Endometrial microvascular endothelial cells (primary cell): ENCODE measurements at regions not wholly inside any gene's neighbourhood (a gene's known extent, or its start where the extent isn't known, plus 50 kb on each side); places are given as distances from the start of the nearest gene placed in this dataset.

ENCODE experiments used
- in situ Hi-C: cut with HindIII; loops from 2 replicates; pipeline ENCODE4 v1.10.0; 2017; ENCODE audit warnings: low sequenced_read_pairs, low pct_unique_long_range_greater_than_20kb; ENCODE audit errors: inconsistent ontology term

- in situ Hi-C loops, result loop anchor here (25.0 kb wide), 1 partner anchor 178 kb away; the partner anchor contains the start of gene SERTAD2
Observed at GRCh38 chr2:64839844-64840243, 149.4 kb upstream of the SLC1A4 start.

DNA sequence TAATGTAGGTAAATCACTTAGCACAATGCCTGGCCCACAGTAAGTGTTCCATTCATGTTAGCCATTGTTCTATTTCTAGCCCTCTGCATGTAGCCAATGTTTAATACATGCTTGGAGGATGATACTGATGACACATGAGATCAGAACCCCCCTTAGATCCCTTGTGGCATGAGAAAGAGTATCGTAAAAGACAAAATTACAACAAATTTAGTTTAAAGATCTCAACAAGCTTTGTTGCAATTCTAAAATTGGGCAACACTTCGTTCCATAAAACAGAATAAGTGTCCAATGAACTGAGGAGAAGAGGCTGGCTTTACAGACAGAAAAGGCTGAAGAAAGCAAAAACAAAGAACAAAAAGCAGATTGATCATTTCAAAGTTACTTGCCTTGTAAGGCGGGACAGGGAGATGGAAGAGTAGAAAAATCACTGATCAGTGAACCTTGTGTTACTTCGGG lies 148.7 kb upstream of the SLC1A4 start:
- in situ Hi-C loops, result loop anchor here (25.0 kb wide), 1 partner anchor 178 kb away; the partner anchor contains the start of gene SERTAD2

DNA sequence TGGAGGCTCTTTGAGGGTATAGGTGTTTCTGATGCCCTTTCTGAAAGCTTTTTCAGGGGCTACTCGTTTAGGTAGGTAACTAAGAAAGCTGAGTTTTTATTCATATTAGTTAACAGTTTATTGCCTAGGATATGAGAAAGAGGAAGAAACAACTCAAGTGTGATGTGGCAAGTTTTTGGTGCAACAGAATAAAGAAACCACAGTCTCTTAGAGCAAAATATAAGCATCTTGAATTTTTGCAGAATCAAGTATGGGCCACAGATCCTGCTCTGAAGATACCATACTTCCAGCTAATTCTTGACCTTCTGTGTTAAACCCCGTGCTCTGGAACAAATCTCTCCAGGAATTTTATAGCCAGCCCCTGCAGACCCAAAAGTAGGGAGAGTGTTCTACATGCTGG lies 147.7 kb upstream of the SLC1A4 start:
- in situ Hi-C loops, result loop anchor here (25.0 kb wide), 1 partner anchor 179 kb away; the partner anchor contains the start of gene SERTAD2

DNA sequence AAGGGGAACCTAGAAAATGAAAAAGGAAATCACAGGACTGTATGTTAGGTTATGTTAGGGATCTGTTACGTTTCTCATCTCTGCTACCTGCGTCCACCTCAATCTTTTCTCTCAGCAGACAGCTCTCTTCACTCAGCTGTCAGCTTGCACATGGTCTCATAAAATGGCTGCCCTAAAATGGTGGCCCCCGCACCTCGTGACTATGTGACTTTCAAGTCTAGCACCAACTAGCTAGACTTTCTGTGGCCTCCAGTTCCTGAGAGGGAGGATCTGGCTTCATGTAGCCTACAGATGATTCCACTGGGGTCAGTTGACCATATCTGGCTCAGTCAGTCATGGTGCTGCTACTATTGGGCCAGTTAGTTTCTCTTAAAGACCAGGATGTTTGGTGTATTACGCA lies 147.2 kb upstream of the SLC1A4 start:
- in situ Hi-C loops, result loop anchor here (25.0 kb wide), 1 partner anchor 180 kb away; the partner anchor contains the start of gene SERTAD2

DNA sequence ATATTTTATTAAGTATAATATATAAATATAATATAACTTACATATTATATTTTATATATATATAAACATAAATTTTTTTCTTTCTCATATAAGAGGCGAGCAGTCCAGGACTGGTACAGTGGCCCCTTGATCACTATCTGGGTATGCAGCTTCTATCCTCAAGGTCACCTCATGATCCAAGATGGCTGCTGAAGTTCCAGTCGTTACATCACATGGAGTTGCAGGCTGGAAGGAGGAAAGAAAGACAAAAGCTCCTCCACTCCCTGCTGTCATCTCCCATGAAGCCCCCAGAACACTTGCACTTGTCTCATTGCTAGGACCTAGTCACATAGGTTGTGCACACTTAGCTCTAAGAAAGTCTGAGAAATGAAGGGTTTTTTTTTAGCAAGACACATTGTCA lies 145.1 kb upstream of the SLC1A4 start:
- in situ Hi-C loops, result loop anchor here (25.0 kb wide), 1 partner anchor 182 kb away; the partner anchor contains the start of gene SERTAD2

GRCh38 chr2:64845273-64845905 lies 143.8 kb upstream of the SLC1A4 start:
- in situ Hi-C loops, result loop anchor here (25.0 kb wide), 1 partner anchor 183 kb away; the partner anchor contains the start of gene SERTAD2

- in situ Hi-C loops, result loop anchor here (25.0 kb wide), 1 partner anchor 184 kb away; the partner anchor contains the start of gene SERTAD2
Observed at GRCh38 chr2:64846177-64846576, 143.0 kb upstream of the SLC1A4 start.

- in situ Hi-C loops, result loop anchor here (25.0 kb wide), 1 partner anchor 186 kb away; the partner anchor contains the start of gene SERTAD2
Observed at GRCh38 chr2:64847930-64848329, 141.3 kb upstream of the SLC1A4 start.

GRCh38 chr2:64848363-64848762 lies 140.8 kb upstream of the SLC1A4 start:
- in situ Hi-C loops, result loop anchor here (25.0 kb wide), 1 partner anchor 186 kb away; the partner anchor contains the start of gene SERTAD2

GRCh38 chr2:64848945-64849344 lies 140.3 kb upstream of the SLC1A4 start:
- in situ Hi-C loops, result loop anchor here (25.0 kb wide), 1 partner anchor 187 kb away; the partner anchor contains the start of gene SERTAD2

DNA sequence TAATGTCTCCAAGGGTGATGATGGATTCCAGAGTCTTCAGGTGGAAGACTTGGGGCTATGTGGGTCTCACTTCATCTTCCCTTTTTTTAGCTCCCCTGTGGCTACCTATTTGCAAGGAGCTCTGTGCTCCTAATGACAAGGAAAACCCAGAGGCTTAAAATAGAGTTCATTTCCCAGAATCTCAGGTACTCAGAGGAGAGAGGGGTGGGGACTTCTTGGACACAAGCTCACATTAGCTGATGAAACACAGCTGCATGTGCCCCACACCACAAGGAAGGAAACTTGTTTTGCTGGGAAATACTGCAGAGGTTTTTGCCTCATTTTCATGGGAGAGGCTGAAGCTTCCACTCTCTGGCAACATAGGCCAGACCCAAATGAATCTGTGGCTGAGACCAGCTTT lies 138.6 kb upstream of the SLC1A4 start:
- in situ Hi-C loops, result no loop called here

- in situ Hi-C loops, result no loop called here
Observed at GRCh38 chr2:64852771-64853241, 136.4 kb upstream of the SLC1A4 start.

DNA sequence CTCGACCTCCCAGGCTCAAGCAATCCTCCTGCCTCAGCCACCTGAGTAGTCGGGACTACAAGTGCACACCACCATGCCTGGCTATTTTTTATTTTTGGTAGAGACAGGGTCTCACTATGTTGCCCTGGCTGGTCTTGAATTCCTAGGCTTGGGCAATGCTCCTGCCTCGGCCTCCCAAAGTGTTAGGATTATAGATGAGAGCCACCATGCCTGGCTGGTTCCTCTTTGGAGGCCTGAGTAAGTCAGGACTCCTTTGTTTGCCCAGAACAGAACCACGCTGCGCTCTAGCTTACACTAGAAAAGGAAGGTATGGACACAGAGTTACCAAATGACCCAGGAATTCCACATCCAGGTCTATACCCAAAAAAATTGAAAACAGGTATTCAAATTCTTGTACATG lies 135.9 kb upstream of the SLC1A4 start:
- in situ Hi-C loops, result no loop called here

DNA sequence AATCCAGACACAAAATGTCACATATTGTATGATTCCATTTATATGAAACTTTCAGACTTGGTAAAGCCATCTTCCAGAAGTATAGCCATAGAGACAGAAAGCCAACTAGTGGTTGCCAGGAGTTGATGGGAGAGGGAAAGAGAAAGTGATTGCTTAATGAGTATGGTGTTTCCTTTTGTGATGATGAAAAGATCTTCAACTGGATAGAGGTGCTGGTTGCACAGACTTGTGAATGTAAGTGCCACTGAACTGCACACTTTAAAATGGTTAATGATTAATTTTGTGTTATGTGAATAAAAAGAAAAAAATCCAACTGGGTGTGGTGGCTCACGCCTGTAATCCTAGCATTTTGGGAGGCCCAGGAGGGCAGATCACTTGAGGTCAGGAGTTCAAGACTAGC lies 135.3 kb upstream of the SLC1A4 start:
- in situ Hi-C loops, result no loop called here

- in situ Hi-C loops, result no loop called here
Observed at GRCh38 chr2:64854773-64855237, 134.4 kb upstream of the SLC1A4 start.

- in situ Hi-C loops, result no loop called here
Observed at GRCh38 chr2:64857581-64858471, 131.4 kb upstream of the SLC1A4 start.

DNA sequence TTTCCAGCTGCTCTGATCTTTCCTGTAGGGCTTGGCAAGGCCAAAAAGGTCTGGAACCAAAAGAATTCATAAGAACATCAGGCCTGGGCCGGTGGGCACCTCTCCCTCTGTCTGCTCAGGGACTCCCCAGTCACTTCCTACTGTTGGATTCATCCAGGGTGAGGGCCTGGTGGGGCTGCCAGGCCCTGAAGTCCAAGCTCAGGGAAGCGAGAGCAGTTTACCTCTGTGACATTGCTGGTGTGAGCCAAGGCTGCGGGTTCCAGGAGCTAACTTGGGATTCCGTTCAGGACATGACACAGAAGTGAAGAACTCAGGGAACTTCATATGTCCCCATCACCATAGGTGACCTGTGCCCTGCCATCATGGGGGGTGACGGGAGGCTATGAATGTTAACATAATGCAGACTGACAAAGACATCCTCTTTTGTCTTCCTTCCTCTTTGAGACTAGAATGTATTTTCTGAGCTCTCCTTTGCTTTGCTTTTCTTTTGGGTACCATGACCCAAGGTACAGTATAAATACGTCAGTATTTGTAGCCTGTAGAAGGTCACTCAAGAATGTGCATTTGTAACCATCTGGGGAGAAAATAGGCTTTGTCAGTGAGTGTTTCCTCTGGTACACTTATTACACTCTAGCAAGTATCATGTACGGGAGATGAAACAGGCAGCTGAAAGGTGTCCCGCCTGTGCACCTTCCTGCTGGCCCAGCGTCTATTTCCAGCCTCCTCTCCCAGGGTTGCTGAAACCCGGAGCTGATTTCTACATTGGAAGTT lies 130.5 kb upstream of the SLC1A4 start:
- in situ Hi-C loops, result no loop called here
